H9 (cell line): ENCODE measurements at regions not wholly inside any gene's neighbourhood (a gene's known extent, or its start where the extent isn't known, plus 50 kb on each side); places are given as distances from the start of the nearest gene placed in this dataset.

Experiments used
- DNase-seq: peaks from one replicate; pipeline ENCODE4 v3.0.0-alpha.2; 2017
- H2AFZ ChIP-seq: one replicate; pipeline ENCODE4 v1.6.1; 2013; ENCODE audit warnings: mild to moderate bottlenecking, low read length, control low read depth, moderate library complexity
- H2AK5ac ChIP-seq: 2 replicates; pipeline ENCODE4 v1.6.1; 2013; ENCODE audit warnings: low read length, control low read depth, mixed read lengths; ENCODE audit not compliant: insufficient read length
- H2BK120ac ChIP-seq: one replicate; pipeline ENCODE4 v1.6.1; 2013; ENCODE audit warnings: low read depth, mild to moderate bottlenecking, low read length, control low read depth, inconsistent platforms; ENCODE audit not compliant: poor library complexity, severe bottlenecking
- H2BK12ac ChIP-seq: 2 replicates; pipeline ENCODE4 v1.6.1; 2013; ENCODE audit warnings: low read length, control low read depth, mixed read lengths, low read depth; ENCODE audit not compliant: insufficient read length
- H2BK15ac ChIP-seq: 2 replicates; pipeline ENCODE4 v1.6.1; 2013; ENCODE audit warnings: low read depth, low read length, control low read depth
- H2BK20ac ChIP-seq: one replicate; pipeline ENCODE4 v1.6.1; 2013; ENCODE audit warnings: low read depth, mild to moderate bottlenecking, low read length, control low read depth, inconsistent platforms; ENCODE audit not compliant: poor library complexity, severe bottlenecking
- H2BK5ac ChIP-seq: 2 replicates; pipeline ENCODE4 v1.6.1; 2013; ENCODE audit warnings: low read length, control low read depth, mixed read lengths; ENCODE audit not compliant: insufficient read length
- H3K14ac ChIP-seq: 2 replicates; pipeline ENCODE4 v1.6.1; 2013; ENCODE audit warnings: low read length, control low read depth; ENCODE audit not compliant: insufficient read depth
- H3K18ac ChIP-seq: 2 replicates; pipeline ENCODE4 v1.6.1; 2013; ENCODE audit warnings: low read depth, mild to moderate bottlenecking, mixed read lengths, low read length, control low read depth; ENCODE audit not compliant: insufficient read length
- H3K23ac ChIP-seq: 2 replicates; pipeline ENCODE4 v1.6.1; 2013; ENCODE audit warnings: low read length, control low read depth, mixed read lengths, low read depth; ENCODE audit not compliant: insufficient read length
- H3K23me2 ChIP-seq: 2 replicates; pipeline ENCODE4 v1.6.1; 2013; ENCODE audit warnings: low read depth, mild to moderate bottlenecking, mixed read lengths, low read length, control low read depth; ENCODE audit not compliant: insufficient read length, poor library complexity, severe bottlenecking
- H3K27ac ChIP-seq: 2 replicates; pipeline ENCODE4 v1.5.1; 2013; ENCODE audit warnings: low read length, control low read depth, mixed read lengths, low read depth; ENCODE audit not compliant: insufficient read length
- H3K27me3 ChIP-seq: 2 replicates; pipeline ENCODE4 v1.6.1; 2013; ENCODE audit warnings: low read length, control low read depth, inconsistent platforms; ENCODE audit not compliant: insufficient read depth
- H3K4ac ChIP-seq: 2 replicates; pipeline ENCODE4 v1.6.1; 2013; ENCODE audit warnings: low read depth, mild to moderate bottlenecking, control low read depth, inconsistent platforms, low read length, moderate library complexity
- H3K4me1 ChIP-seq: 2 replicates; pipeline ENCODE4 v1.6.1; 2013; ENCODE audit warnings: low read length, control low read depth, inconsistent platforms; ENCODE audit not compliant: insufficient read depth
- H3K4me2 ChIP-seq: 2 replicates; pipeline ENCODE4 v1.6.1; 2013; ENCODE audit warnings: low read length, control low read depth, mixed read lengths; ENCODE audit not compliant: insufficient read length, insufficient read depth
- H3K56ac ChIP-seq: 2 replicates; pipeline ENCODE4 v1.6.1; 2013; ENCODE audit warnings: low read depth, mild to moderate bottlenecking, mixed read lengths, low read length, control low read depth; ENCODE audit not compliant: insufficient read length
- H3K79me1 ChIP-seq: 2 replicates; pipeline ENCODE4 v1.6.1; 2013; ENCODE audit warnings: low read depth, mild to moderate bottlenecking, moderate library complexity, low read length, control low read depth, inconsistent platforms; ENCODE audit not compliant: insufficient read depth, poor library complexity, severe bottlenecking
- H3K79me2 ChIP-seq: 2 replicates; pipeline ENCODE4 v1.6.1; 2013; ENCODE audit warnings: low read length, control low read depth, inconsistent platforms; ENCODE audit not compliant: insufficient read depth
- H3K9ac ChIP-seq: 2 replicates; pipeline ENCODE4 v1.6.1; 2013; ENCODE audit warnings: low read length, control low read depth, mixed read lengths; ENCODE audit not compliant: insufficient read length; ENCODE audit errors: extremely low read depth
- H3K9me3 ChIP-seq: one replicate; pipeline ENCODE4 v1.6.1; 2013; ENCODE audit warnings: low read depth, low read length, inconsistent platforms; ENCODE audit not compliant: control insufficient read depth
- H3T11ph ChIP-seq: one replicate; pipeline ENCODE4 v1.6.1; 2013; ENCODE audit warnings: mild to moderate bottlenecking, low read length, control low read depth, inconsistent platforms
- H4K20me1 ChIP-seq: one replicate; pipeline ENCODE4 v1.6.1; 2013; ENCODE audit not compliant: control insufficient read depth, insufficient read length, insufficient read depth
- H4K5ac ChIP-seq: 2 replicates; pipeline ENCODE4 v1.6.1; 2013; ENCODE audit warnings: low read depth, mild to moderate bottlenecking, mixed read lengths, low read length, control low read depth; ENCODE audit not compliant: insufficient read length
- H4K8ac ChIP-seq: replicated peaks from 2 replicates; pipeline ENCODE4 v1.6.1; 2013; ENCODE audit warnings: low read length, control low read depth, mixed read lengths, low read depth; ENCODE audit not compliant: insufficient read length
- H4K91ac ChIP-seq: 2 replicates; pipeline ENCODE4 v1.6.1; 2013; ENCODE audit warnings: low read depth, mild to moderate bottlenecking, moderate library complexity, mixed read lengths, low read length, control low read depth; ENCODE audit not compliant: insufficient read length
- H3K27ac Mint-ChIP-seq, 3 experiments: 2 replicates in 2 of 3; 3 replicates in 1 of 3; pipeline ENCODE4 v1.8.0; 2020 to 2021; ENCODE audit warnings: mixed read lengths in 3 of 3, mild to moderate bottlenecking in 1 of 3, moderate library complexity in 1 of 3
- H3K27me3 Mint-ChIP-seq: 2 replicates; pipeline ENCODE4 v1.8.0; 2021; ENCODE audit warnings: low read depth, mild to moderate bottlenecking, moderate library complexity, mixed read lengths
- H3K36me3 Mint-ChIP-seq, 3 experiments: 2 replicates in 2 of 3; 3 replicates in 1 of 3; pipeline ENCODE4 v1.8.0; 2020 to 2021; ENCODE audit warnings: low read depth in 3 of 3, mixed read lengths in 3 of 3; ENCODE audit not compliant: insufficient read depth in 1 of 3
- H3K4me1 Mint-ChIP-seq, 2 experiments: 2 replicates each; pipeline ENCODE4 v1.8.0; 2020; ENCODE audit warnings: mixed read lengths in 2 of 2
- H3K4me3 Mint-ChIP-seq, 2 experiments: 2 replicates in 1 of 2; 3 replicates in 1 of 2; pipeline ENCODE4 v1.8.0; 2020 to 2021; ENCODE audit warnings: mild to moderate bottlenecking in 2 of 2, mixed read lengths in 2 of 2, moderate library complexity in 1 of 2
- H3K9me3 Mint-ChIP-seq, 2 experiments: 2 replicates in 1 of 2; 3 replicates in 1 of 2; pipeline ENCODE4 v1.8.0; 2020; ENCODE audit warnings: mild to moderate bottlenecking in 2 of 2, mixed read lengths in 2 of 2, moderate library complexity in 1 of 2
- WGBS: extraction: QIAGEN DNeasy Blood & Tissue Kit; methylation state at CpG from one replicate; pipeline ENCODE4 v1.1.7; 2013; ENCODE audit warnings: missing lambda C conversion rate, low lambda C conversion rate, mixed read lengths; ENCODE audit not compliant: insufficient read length; ENCODE audit errors: extremely low coverage; 5-methylcytosine and 5-hydroxymethylcytosine counted together
- TF ChIP-seq, protein P1 (sequence below): fragments of 200-600 bp; sonication (generic); conservative IDR thresholded peaks from 3 replicates; pipeline ENCODE4 v1.8.0; 2021; ENCODE audit warnings: antibody characterized with exemption, mild to moderate bottlenecking

- Histone ChIP-seq H3K9me3 (no peaks in the 10 kb centered on the region), H4K91ac (no peak overlapping the region), H3K79me1 (no peaks in the 10 kb centered on the region), H3K9ac (no peak overlapping the region), H4K8ac (no peak overlapping the region), H3K14ac (no peak overlapping the region), H3K4ac (no peak overlapping the region), H4K20me1 (no peaks in the 10 kb centered on the region), H3K4me1 (peaks cover 4% of the 10 kb centered on the region), H3K56ac (no peak overlapping the region), H3K23me2 (no peaks in the 10 kb centered on the region), H2BK120ac (no peak overlapping the region), H2BK15ac (no peak overlapping the region), H3K18ac (no peak overlapping the region), H2AFZ (no peak overlapping the region), H3K4me2 (no peak overlapping the region), H2BK12ac (no peak overlapping the region), H3K27ac (no peak overlapping the region), H2BK5ac (no peak overlapping the region), H2AK5ac (no peak overlapping the region), H2BK20ac (no peak overlapping the region), H4K5ac (no peak overlapping the region), H3K79me2 (no peaks in the 10 kb centered on the region), H3K23ac (no peak overlapping the region), H3K27me3 (no peaks in the 10 kb centered on the region), H3T11ph (no peak overlapping the region)
- DNase-seq: no peak
- no peaks in the 10 kb centered on the region; the same call in 1 of the 2 replicates for H3K27me3 Mint-ChIP-seq
- peaks cover 36 to 44% of the 10 kb centered on the region in 2 experiments for H3K4me1 Mint-ChIP-seq
- no peak overlapping the region for H3K4me3 Mint-ChIP-seq
- no peaks in the 10 kb centered on the region; a peak in 1 of 7 replicates for H3K36me3 Mint-ChIP-seq
- TF ChIP-seq, protein P1, sequence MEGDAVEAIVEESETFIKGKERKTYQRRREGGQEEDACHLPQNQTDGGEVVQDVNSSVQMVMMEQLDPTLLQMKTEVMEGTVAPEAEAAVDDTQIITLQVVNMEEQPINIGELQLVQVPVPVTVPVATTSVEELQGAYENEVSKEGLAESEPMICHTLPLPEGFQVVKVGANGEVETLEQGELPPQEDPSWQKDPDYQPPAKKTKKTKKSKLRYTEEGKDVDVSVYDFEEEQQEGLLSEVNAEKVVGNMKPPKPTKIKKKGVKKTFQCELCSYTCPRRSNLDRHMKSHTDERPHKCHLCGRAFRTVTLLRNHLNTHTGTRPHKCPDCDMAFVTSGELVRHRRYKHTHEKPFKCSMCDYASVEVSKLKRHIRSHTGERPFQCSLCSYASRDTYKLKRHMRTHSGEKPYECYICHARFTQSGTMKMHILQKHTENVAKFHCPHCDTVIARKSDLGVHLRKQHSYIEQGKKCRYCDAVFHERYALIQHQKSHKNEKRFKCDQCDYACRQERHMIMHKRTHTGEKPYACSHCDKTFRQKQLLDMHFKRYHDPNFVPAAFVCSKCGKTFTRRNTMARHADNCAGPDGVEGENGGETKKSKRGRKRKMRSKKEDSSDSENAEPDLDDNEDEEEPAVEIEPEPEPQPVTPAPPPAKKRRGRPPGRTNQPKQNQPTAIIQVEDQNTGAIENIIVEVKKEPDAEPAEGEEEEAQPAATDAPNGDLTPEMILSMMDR: no peak
- no peak overlapping the region for H3K27ac Mint-ChIP-seq
- H3K9me3 Mint-ChIP-seq: peaks cover 0 to 4% of the 10 kb centered on the region in 2 experiments; a peak in 1 of 5 replicates
- WGBS: no CpG with 5 or more reads among the region's 3 CpGs
Measured at GRCh38 chr18:50460062-50460461, 85.2 kb downstream of the SKA1 start.
